Natural killer cell (primary cell): ENCODE measurements at regions not wholly inside any gene's neighbourhood (a gene's known extent, or its start where the extent isn't known, plus 50 kb on each side); places are given as distances from the start of the nearest gene placed in this dataset.

Source experiments
- ATAC-seq, 3 donors: fragments of 150-1000 bp in 2 of 3; fragments of 200-7000 bp in 1 of 3; cut with Tn5 transposase; 1 replicate in 1 of 3; 2 replicates in 2 of 3; pipeline ENCODE4 v1.10.0; 2021; ENCODE audit warnings: mild to moderate bottlenecking in 2 of 3, moderate library complexity in 2 of 3
- DNase-seq, 2 donors: peaks; one replicate each; pipeline versions ENCODE4 v3.0.0 to v3.0.0-alpha.2; 2013 to 2021; ENCODE audit warnings: mixed read lengths in 1 of 2
- H3K27ac ChIP-seq: one replicate; pipeline ENCODE4 v1.5.1; 2013; ENCODE audit warnings: mild to moderate bottlenecking, low read length
- H3K27me3 ChIP-seq: one replicate; pipeline ENCODE4 v1.6.1; 2013; ENCODE audit warnings: low read length; ENCODE audit not compliant: control insufficient read depth, insufficient read depth
- H3K36me3 ChIP-seq: one replicate; pipeline ENCODE4 v1.6.1; 2013; ENCODE audit warnings: low read length; ENCODE audit not compliant: control insufficient read depth, insufficient read depth
- H3K4me1 ChIP-seq: one replicate; pipeline ENCODE4 v1.6.1; 2013; ENCODE audit warnings: low read length; ENCODE audit not compliant: control insufficient read depth, insufficient read depth
- H3K4me3 ChIP-seq: one replicate; pipeline ENCODE4 v1.5.1; 2013; ENCODE audit warnings: low read length
- H3K9me3 ChIP-seq: one replicate; pipeline ENCODE4 v1.6.1; 2013; ENCODE audit warnings: low read length; ENCODE audit not compliant: control insufficient read depth, insufficient read depth
- H3K27ac Mint-ChIP-seq, 2 donors: one replicate each; pipeline ENCODE4 v1.8.0; 2022; ENCODE audit warnings: mild to moderate bottlenecking in 2 of 2, mixed read lengths in 2 of 2, moderate library complexity in 1 of 2
- H3K27me3 Mint-ChIP-seq, 2 donors: one replicate each; pipeline ENCODE4 v1.8.0; 2022; ENCODE audit warnings: low read depth in 2 of 2, mixed read lengths in 2 of 2
- H3K36me3 Mint-ChIP-seq: one replicate; pipeline ENCODE4 v1.8.0; 2022; ENCODE audit warnings: mixed read lengths
- H3K4me1 Mint-ChIP-seq, 2 donors: one replicate each; pipeline ENCODE4 v1.8.0; 2022; ENCODE audit warnings: mixed read lengths in 2 of 2
- H3K4me3 Mint-ChIP-seq: one replicate; pipeline ENCODE4 v1.8.0; 2022; ENCODE audit warnings: mild to moderate bottlenecking, moderate library complexity, mixed read lengths
- H3K9me3 Mint-ChIP-seq, 2 donors: one replicate each; pipeline ENCODE4 v1.8.0; 2022; ENCODE audit warnings: mixed read lengths in 2 of 2
- WGBS: methylation state at CpG from one replicate; pipeline ENCODE4 v1.1.7; 2013; ENCODE audit warnings: missing lambda C conversion rate; ENCODE audit not compliant: insufficient coverage; 5-methylcytosine and 5-hydroxymethylcytosine counted together
- intact Hi-C: fragments of 100-400 bp; cut with micrococcal nuclease; formaldehyde crosslinking; loops from one replicate; pipeline ENCODE4 v1.14.2; 2022
- TF ChIP-seq, protein P1 (sequence below): fragments of 200-600 bp; IDR thresholded peaks from one replicate; pipeline ENCODE4 v1.8.0; 2022; ENCODE audit warnings: antibody characterized with exemption

DNA sequence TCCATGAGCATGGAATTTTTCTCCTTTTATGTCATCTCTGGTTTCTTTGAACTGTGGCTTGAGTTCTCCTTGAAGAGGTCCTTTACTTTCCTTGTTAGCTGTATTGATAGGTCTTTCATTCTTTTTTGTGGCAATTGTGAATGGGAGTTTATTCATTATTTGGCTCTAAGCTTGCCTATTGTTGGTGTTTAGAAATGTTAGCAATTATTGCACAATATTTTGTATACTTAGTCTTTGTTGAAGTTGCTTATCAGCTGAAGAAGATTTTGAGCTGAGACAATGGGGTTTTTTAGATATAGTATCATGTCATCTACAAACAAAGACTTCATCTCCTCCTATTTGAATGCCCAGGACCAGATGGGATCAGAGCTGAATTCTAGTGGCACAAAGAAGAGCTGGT is 1143.8 kb downstream of the XPNPEP1 start:
- TF ChIP-seq, protein P1, sequence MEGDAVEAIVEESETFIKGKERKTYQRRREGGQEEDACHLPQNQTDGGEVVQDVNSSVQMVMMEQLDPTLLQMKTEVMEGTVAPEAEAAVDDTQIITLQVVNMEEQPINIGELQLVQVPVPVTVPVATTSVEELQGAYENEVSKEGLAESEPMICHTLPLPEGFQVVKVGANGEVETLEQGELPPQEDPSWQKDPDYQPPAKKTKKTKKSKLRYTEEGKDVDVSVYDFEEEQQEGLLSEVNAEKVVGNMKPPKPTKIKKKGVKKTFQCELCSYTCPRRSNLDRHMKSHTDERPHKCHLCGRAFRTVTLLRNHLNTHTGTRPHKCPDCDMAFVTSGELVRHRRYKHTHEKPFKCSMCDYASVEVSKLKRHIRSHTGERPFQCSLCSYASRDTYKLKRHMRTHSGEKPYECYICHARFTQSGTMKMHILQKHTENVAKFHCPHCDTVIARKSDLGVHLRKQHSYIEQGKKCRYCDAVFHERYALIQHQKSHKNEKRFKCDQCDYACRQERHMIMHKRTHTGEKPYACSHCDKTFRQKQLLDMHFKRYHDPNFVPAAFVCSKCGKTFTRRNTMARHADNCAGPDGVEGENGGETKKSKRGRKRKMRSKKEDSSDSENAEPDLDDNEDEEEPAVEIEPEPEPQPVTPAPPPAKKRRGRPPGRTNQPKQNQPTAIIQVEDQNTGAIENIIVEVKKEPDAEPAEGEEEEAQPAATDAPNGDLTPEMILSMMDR, result no peak
- H3K9me3 ChIP-seq, result no peaks in the 10 kb centered on the region
- DNase-seq, result no peak
- Mint-ChIP-seq H3K4me1 (no peaks in the 10 kb centered on the region), H3K9me3 (peaks cover 9 to 17% of the 10 kb centered on the region in 2 donors), H3K27me3 (no peaks in the 10 kb centered on the region), H3K36me3 (no peaks in the 10 kb centered on the region), H3K4me3 (no peak overlapping the region), H3K27ac (no peak overlapping the region)
- ATAC-seq, result no peak
- H3K27me3 ChIP-seq, result no peaks in the 10 kb centered on the region
- H3K36me3 ChIP-seq, result no peaks in the 10 kb centered on the region
- H3K4me3 ChIP-seq, result no peak overlapping the region
- H3K4me1 ChIP-seq, result no peaks in the 10 kb centered on the region
- intact Hi-C loops, result no loop called here
- no peak overlapping the region for H3K27ac ChIP-seq

DNA sequence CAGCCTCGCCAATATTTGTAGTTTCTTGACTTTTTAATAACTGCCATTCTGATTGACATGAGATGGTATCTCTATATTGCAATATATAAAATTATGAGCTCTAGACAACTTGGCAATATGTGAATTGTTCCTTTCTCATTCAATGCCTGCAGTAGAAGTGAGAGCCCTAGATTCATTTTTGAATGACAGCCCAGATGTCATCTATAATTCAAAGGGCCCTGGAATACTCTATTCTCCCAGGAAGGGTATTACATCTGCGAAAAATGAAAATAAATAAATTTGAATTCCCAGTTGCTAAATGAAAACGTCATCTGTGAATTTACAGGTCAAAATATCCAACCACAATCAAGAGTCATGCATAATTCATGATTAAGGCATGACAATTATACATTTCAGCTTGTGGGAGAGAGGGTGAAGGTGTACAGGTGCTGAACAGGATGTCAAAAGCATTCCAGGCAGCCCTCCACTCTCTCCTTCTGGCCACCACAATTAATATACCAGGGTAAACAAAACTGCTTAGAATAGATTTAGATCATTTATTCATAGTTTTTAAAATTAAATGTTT is 1147.3 kb downstream of the XPNPEP1 start:
- 58% methylated on average over 2 of the region's 3 CpGs for WGBS
- Histone ChIP-seq H3K4me1 (no peaks in the 10 kb centered on the region), H3K36me3 (no peaks in the 10 kb centered on the region), H3K27ac (no peak overlapping the region), H3K4me3 (no peak overlapping the region), H3K9me3 (no peaks in the 10 kb centered on the region), H3K27me3 (no peaks in the 10 kb centered on the region)
- H3K27ac Mint-ChIP-seq, result no peak overlapping the region
- TF ChIP-seq, protein P1, result no peak
- no peak overlapping the region for H3K4me3 Mint-ChIP-seq
- H3K36me3 Mint-ChIP-seq, result no peaks in the 10 kb centered on the region
- peaks cover 6 to 7% of the 10 kb centered on the region in 2 donors for H3K9me3 Mint-ChIP-seq
- no peaks in the 10 kb centered on the region for H3K27me3 Mint-ChIP-seq
- no peaks in the 10 kb centered on the region for H3K4me1 Mint-ChIP-seq
- DNase-seq (no peak), ATAC-seq (no peak)
- intact Hi-C loops, result no loop called here

DNA sequence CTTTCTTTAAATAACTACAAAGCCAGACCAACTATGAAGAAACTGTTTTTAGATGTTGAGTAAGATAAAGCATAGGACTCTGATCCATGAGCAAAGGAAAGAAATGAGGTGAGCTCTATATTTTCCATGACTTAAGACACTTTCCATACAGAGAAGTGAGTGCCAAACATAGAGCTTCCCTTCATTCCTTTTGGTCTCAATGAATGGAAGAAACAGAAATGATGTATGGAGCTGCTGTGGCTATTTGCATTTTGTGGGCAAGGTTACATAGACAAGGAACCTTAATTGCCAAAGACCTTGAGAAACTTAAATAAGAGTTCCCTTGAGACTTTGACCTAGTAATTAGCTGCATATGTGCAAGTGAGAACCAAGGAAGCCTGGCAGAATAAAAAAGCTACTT is 1152.2 kb downstream of the XPNPEP1 start:
- Histone ChIP-seq H3K27me3 (no peaks in the 10 kb centered on the region), H3K4me1 (no peaks in the 10 kb centered on the region), H3K9me3 (peaks cover 3% of the 10 kb centered on the region), H3K4me3 (no peak overlapping the region), H3K27ac (no peak overlapping the region), H3K36me3 (no peaks in the 10 kb centered on the region)
- H3K27ac Mint-ChIP-seq, result no peak overlapping the region
- no peaks in the 10 kb centered on the region for H3K36me3 Mint-ChIP-seq
- no peak for ATAC-seq
- peaks cover 2 to 6% of the 10 kb centered on the region in 2 donors for H3K9me3 Mint-ChIP-seq
- H3K27me3 Mint-ChIP-seq, result no peaks in the 10 kb centered on the region
- no peak for DNase-seq
- TF ChIP-seq, protein P1, result no peak
- no peaks in the 10 kb centered on the region for H3K4me1 Mint-ChIP-seq
- no peak overlapping the region for H3K4me3 Mint-ChIP-seq
- intact Hi-C loops, result no loop called here

DNA sequence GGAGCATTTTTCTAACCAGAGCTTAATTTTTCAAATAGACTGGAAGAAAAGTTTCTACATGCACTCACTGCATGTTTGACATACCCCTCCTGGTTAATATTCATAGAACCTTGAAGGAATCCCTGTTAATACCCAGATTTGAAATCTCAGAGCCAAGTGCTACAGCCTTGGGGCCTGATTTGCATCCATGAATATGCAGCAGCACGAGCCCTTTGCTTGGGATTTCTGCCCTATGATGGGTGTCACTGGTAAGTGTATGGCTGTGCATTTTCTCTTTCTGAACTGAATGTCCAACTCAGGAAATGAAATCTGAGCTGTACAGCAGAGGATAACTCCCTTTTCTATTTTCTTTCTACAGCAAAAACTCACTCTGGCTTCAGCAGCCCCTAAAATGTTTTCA is 1157.5 kb downstream of the XPNPEP1 start:
- Histone ChIP-seq H3K4me1 (no peaks in the 10 kb centered on the region), H3K27ac (no peak overlapping the region), H3K4me3 (no peak overlapping the region), H3K9me3 (peaks cover 3% of the 10 kb centered on the region), H3K27me3 (no peaks in the 10 kb centered on the region), H3K36me3 (no peaks in the 10 kb centered on the region)
- intact Hi-C loops, result no loop called here
- no peak overlapping the region for H3K27ac Mint-ChIP-seq
- TF ChIP-seq, protein P1, result no peak
- ATAC-seq (no peak), DNase-seq (no peak)
- WGBS, result 80% methylated on average over 1 of the region's 1 CpG
- no peaks in the 10 kb centered on the region for H3K27me3 Mint-ChIP-seq
- H3K36me3 Mint-ChIP-seq, result no peaks in the 10 kb centered on the region
- peaks cover 5 to 6% of the 10 kb centered on the region in 2 donors for H3K9me3 Mint-ChIP-seq
- H3K4me1 Mint-ChIP-seq, result no peaks in the 10 kb centered on the region
- H3K4me3 Mint-ChIP-seq, result no peak overlapping the region
